CD4-positive, alpha-beta T cell treated with Interleukin-1 beta for 1 hour (primary cell): ENCODE measurements at regions not wholly inside any gene's neighbourhood (a gene's known extent, or its start where the extent isn't known, plus 50 kb on each side); places are given as distances from the start of the nearest gene placed in this dataset.
"Not testable (repeated sequence)": the region's sequence is repeated elsewhere in the genome, so short reads cannot be mapped to it uniquely, and the experiment has no call there.

Source experiments
- DNase-seq, 2 donors: peaks; one replicate each; pipeline ENCODE4 v3.0.0-alpha.2; 2020 to 2022

DNA sequence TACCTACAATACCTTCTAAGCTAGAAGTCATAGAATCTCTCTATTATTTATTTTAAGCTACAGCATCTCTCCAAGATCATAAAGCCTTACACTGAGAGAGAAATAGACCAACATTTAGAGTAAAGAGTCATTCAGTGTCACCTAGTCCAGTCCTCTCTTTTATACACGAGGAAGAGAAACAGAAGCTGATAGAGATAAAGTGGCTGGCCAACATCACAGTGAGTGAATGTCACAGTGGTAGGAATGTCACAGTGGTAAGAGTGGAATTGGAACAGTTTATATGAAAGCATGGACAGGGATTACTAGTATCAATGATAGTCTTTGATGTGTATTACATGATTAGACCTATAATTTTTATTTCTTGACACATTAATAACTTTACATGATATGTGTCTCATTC is 307.8 kb upstream of the NBPF12 start:
- not testable (repeated sequence) for DNase-seq

DNA sequence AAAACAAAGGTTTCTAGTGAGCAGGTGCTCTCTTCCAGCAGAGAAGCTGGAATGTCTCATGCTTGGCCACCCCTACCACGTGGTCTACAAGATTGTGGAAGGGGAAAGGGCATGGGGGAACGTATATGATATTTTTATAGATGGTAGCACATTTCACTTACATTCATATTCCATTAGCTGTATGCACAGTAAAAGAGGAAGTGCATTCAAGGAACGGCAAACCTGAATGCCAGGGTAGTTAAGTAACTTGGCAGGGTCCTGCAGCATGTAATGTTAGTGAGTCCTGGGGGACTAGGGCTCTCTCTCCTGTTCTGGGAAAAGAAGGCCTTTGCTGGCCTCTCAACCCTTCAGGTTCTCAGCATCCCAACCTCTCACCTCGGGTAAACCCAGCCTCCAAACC is 319.5 kb upstream of the NBPF12 start:
- DNase-seq, result not testable (repeated sequence)

DNA sequence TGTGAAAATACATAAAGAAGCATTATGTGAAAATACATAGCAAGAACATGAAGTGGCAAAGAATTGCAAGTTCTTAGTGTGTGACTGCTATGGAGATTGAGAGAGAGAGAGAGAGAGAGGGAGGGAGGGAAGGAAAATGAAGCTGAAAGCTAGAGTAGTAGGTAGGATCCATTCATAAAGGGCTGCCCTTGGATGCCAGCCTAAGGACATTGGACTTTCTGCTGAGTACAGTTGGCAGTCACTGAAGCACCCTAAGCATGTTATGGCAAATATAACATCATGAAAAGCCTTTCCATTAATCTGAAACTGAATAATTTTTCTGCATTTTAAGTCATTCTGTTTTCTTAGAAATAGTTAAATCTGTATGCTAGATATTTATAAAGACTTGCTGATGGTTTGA is 333.4 kb upstream of the NBPF12 start:
- DNase-seq, result not testable (repeated sequence)

DNA sequence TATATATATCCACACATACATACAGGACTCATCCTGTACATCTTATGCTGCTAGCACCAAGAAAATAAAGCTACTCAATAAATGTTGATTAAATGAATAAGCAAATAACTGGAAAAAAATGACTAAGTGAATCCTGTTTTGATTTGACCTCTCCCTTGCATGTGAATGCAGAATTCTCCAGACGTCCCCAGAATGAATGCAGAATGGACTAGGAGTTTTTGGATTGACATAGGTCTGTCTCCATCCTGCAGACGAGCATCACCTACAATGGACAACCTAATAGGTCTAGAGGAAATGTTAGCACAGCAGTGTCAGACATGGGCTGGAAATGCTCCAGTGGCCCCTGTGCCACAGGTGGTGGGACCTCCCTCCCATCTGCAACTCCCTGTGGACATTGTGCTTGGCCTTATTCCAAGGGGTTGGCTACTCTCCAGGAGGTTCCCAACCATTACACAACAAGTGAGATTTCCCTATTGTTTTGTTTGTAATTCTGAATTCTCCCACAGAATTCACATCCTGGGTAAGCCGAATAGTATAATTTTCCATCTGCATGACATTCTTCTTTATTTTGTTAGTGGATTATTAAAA is 337.3 kb upstream of the NBPF12 start:
- not testable (repeated sequence) for DNase-seq

DNA sequence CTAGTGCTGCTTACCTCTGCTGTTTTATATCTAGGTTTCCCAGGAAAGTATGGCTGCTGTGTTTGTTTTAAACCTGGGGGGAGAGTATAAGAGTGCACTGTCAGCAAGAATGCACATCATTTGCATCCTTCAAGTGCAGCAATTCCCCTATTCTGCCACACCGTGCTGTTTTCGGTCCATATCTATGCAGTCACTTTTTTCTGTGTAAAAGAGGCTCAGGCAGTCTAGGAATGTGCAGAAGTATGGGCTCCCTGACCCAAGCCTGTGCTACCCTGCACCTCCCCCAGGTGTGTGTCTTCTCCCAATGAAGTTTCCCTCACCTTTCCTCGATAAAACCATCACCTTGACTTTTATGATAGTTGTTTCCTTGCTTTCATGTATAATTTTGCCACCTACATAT is 338.2 kb upstream of the NBPF12 start:
- not testable (repeated sequence) for DNase-seq

DNA sequence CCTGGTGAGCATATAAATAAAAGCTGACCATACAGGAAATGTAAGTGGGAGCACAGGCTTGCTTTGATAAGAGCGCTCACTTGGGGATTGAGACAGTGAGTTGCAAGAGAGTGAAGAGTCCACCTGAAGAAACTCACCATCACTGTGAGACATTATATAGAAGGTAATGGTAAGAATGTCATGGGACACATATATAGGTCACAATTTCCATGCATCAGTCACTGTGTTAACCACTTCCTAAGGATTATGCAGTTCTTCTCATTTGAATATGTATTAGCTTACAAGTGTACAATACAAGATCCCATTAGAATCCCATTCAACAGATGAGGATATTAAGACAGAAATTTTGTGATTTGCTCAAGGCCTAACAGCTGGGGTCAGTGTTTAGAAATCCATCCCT is 352.4 kb upstream of the NOTCH2NLA start:
- DNase-seq, result not testable (repeated sequence)

DNA sequence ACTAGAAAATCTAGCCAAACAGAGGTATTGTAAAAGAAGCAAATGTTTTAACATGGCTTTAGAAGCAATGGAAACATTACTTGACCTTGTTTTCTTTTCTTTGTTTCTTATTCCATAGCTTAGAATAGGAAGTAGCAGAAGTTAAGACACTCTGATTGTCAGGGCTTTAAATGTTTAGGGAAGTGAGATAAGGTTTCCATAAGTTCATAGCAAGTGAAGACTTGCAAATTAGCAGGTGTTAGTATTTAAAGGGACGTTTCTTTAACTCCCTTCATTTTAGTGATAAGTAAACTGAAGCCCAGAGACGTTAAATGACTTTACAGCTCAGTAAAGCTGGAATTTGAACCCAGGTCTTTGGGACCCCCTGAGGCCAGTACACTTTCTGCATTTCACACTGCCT is 338.7 kb upstream of the NOTCH2NLA start:
- DNase-seq, result not testable (repeated sequence)

DNA sequence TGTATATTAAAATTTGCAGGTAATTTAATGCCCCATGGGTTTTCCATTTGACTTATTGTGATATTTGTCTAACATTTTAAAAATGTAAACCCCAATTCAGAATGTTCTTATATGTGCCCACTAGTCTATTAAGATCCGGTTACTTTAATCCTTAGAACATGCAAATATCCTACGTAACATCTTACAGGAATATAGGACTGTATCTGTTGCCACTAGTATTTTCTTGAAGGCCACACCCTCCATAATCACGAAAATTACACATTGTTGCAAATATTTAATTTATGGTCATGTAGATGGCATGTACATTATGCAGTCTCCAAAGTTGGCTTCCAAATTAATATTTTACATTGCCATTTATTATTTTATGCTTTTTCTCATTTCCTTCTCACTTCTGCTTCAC is 329.2 kb upstream of the NOTCH2NLA start:
- DNase-seq, result not testable (repeated sequence)

DNA sequence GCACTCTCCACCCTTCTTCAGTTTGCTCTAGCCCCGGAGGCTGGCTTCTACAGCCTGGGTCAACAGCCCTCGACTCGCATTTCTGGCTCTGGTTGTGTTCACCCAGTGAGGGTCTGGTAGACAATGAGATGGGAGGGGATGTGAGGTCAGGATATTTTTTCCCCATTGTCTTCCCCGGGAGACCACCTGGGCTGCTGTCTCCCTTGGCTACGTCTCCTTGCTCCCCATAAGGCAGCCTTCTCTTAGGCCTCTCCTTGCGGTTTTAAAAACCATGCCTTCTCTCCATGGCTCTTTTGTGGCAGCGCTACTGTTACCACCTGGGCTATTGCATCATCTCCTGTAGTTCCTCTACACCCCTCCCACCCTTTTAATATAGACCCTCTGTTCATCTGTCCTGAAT is 327.6 kb upstream of the NOTCH2NLA start:
- not testable (repeated sequence) for DNase-seq

DNA sequence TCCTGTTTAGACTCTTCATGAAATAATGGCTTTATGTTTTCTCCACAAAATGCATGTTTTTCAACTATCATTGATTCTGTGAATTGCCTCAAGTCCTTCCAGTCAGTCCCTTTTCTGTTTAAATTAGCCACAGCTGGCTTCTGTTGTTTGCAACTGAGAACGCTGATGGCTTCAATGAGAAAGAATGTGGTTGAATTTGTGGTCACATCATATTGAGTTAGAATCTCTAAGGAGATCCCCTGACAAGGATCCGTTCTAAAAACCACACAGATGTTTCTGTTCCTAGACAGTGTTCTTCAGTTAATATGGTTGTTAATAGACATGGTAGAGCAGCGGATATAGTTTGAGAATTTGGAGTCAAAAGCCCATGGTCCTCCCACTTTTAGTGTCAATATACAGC is 323.6 kb upstream of the NOTCH2NLA start:
- not testable (repeated sequence) for DNase-seq

DNA sequence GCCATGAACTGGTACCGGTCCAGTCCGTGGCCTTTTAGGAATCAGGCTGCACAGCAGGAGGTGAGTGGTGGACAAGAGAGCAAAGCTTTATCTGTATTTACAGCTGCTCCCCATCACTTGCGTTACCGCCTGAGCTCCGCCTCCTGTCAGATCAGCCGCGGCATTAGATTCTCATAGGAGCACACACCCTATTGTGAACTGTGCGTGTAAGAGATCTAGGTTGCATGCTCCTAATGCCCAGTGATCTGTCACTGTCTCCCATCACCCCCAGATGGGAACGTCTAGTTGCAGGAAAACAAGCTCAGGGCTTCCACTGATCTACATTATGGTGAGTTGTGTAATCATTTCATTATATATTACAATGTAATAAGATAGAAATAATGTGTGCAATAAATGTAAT is 319.9 kb upstream of the NOTCH2NLA start:
- DNase-seq, result not testable (repeated sequence)

DNA sequence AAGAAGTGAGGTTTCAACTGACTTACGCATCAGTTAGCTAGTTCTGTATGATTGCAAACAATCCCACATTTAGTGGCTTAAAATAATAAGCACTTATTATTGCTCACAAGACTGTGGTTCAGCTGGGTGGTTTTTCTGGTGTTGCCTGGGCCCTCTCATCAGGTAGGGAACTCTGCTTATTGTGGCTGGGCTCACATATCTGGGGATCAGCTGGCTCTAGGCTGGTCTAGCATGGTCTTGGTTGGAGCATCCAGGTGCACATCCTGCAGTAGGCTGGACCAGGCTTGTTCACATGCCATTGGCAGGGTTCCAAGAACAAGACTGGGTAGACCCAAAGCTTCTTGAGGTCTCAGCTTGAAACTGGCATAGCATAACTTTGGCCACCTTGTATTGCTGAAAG is 317.4 kb upstream of the NOTCH2NLA start:
- DNase-seq, result not testable (repeated sequence)

DNA sequence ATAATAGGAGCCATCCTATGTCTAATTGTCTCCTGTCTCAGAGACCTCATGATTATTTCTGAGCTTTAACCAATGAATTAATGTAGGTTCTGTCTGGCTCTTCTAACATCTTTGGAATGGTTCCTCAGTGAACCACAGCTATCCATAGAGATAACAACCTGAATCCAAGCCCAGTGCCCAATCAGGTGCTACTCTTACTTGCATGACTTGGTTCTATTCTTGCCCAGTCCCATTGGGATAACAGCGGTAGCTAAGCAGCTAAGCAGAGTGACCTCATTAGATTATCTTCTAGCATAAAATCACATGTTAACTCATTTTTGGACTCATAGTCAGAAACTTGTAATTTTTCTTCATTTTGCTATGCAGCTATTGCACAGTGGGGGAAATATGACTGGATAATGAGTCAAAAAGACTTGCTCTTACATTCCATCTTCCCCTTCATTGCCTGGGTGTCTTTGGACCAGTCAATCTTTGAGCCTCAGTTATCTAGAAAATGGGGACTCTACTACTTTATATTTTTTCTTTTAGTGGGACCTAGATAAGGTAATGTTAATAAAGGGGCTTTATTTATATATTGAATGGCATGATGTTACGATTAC is 309.1 kb upstream of the NOTCH2NLA start:
- DNase-seq, result not testable (repeated sequence)

DNA sequence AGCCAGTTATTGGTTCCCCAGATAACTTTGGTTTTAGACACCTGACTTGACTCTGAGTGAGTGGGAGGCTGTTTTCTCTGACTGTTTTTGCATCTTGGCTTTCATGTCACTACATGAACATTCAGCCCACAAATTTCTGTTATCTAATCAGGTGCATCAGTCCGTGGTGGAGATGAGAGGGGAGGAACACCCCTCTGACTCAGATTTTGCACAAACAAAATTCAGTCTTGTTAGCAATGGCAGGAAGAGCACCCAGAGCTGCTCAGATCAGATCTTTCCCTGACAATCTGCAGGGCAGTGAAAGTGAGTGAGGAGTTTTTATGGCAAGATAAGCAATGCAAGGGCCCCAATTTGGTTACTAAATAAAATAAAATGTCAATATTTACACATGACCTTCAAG is 307.2 kb upstream of the NOTCH2NLA start:
- DNase-seq, result not testable (repeated sequence)

DNA sequence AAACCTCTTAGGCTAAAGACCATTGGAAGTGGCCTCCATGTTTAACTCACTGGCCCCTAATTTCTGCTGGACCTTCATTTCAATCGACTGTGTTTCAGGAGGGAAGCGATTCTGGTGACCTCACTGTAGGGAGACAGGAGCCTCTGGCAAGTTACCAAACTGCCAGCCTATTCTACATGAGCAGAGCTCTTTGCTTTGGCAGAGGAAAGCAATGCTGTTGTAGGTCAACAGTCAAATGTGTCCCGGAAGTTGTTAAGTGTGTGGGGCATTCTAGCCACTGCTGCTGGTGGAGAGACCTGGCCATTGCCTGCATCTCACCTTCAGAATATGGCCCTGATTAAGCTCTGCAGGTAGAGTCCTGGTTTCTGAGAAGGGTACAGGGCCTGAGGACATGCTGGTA is 306.8 kb upstream of the NOTCH2NLA start:
- DNase-seq, result not testable (repeated sequence)

DNA sequence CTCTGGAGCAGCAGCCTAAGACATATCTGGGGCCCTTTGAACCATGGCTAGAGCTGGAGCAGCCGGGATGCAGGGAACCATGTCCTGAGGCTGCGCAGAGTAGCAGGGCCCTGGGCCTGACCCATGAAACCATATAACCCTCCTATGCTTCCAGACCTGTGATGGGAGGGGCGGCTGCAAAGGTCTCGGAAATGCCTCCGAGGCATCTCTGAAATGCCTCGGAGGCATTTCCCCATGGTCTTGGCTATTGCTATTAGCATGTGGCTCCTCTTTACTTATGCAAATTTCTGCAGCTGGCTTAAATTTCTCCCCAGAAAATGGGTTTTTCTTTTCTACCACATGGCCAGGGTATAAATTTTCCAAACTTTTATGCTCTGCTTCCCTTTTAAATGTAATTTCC is 302.1 kb upstream of the NOTCH2NLA start:
- not testable (repeated sequence) for DNase-seq

DNA sequence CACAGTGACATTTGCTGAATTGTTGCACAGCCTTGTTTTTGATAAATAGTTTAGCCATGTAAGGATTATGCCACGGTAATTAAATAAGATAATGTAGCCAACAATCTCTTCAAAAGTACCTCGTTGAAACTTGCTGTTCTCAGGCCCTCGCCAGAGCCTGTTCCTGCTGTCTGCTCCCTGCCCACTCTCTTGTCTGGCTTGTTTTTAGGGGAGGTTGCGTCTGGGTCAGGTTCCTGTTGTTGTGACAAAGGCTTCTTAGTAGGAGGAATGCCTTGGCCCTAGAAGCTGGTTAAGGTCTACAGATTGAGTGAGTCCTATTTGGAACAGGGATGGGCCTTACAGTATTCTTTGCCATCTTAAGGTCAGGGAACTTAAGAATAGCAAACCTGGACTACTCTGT is 294.0 kb upstream of the NOTCH2NLA start:
- not testable (repeated sequence) for DNase-seq

DNA sequence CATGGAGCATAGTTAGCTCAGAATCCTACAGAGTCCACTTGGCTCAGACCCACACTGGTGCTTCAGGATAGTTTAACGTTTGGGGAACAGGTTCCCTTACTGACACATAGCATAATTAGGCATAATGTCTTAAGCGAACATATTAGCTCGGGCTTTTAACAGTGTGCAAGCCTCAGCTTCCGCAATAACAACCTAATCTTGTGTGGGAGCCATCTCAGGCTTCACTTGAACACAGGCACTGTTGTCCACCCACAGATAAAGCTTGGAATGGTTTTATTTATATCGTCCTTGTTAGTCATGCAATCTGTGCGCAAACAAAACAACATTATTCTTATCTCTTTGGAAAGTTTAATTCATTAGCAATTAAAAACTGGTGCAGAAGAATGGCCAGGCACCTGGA is 293.5 kb upstream of the NOTCH2NLA start:
- DNase-seq, result not testable (repeated sequence)

DNA sequence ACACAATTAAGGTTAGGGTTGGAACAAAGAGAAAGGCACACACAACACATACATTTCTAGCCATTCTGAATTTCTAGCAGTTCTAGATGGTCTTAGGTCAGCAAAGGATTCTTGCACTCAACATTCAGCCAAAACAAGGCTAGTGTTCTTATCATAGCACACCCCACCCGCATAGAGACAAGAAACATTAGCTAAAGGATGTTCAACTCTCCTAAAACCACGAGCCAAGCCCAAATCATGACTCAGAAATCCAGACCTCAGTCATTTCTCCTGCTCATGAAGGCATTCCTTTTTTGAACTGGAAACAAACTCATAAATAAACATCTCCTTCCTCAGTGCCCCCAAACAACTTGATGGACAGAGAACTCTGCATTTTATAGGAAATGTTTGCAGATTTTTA is 293.0 kb upstream of the NOTCH2NLA start:
- not testable (repeated sequence) for DNase-seq

DNA sequence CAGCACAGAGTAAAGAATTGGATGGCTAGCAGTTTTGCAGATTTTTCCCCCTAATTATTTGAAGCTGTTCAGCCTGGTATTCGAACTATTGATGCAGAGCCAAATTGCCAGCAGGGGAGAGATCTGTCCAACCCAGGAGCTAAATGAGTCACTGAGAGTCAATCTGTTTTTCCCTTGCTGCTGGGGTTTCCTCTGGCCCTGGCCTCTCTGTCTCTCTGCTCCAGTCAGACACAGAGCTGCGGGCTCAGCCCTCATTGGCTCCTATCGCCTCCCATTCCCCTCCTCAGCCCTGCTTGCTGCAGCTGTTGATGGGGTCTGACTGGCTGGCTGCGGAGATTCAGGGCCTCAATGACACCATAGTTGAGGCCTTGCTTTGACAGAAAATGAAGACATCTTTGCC is 284.9 kb upstream of the NOTCH2NLA start:
- not testable (repeated sequence) for DNase-seq

DNA sequence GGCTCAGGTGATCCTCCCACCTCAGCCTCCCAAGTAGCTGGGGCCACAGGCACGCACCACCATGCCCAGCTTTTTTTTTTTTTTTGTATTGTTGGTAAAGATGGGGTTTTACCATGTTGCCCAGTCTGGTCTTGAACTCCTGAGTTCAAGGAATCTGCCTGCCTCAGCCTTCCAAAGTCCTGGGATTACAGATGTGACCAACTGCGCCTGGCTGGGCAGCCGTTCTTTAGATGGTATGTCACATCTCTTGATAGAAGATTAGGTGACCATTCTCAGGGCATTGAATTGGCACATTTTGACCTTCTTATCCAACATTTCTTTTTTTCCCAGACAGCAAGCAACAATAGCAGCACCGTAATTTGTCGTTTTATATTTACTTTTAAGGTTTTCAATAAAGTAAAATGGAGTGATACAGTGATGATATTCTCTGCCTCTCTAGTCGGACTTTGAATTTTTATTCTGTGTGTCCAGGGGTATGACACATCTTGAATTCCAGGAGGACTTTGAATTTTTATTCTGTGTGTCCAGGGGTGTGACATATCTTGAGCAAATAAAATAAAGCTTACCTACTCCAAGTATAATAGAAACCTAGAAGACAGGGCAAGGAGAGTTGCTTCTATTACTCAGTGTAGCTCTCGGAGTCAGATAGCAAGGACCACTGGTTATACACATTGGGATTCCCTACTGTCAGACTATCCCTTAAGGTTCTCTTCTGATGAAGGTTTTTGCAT is 282.4 kb upstream of the NOTCH2NLA start:
- DNase-seq, result not testable (repeated sequence)

DNA sequence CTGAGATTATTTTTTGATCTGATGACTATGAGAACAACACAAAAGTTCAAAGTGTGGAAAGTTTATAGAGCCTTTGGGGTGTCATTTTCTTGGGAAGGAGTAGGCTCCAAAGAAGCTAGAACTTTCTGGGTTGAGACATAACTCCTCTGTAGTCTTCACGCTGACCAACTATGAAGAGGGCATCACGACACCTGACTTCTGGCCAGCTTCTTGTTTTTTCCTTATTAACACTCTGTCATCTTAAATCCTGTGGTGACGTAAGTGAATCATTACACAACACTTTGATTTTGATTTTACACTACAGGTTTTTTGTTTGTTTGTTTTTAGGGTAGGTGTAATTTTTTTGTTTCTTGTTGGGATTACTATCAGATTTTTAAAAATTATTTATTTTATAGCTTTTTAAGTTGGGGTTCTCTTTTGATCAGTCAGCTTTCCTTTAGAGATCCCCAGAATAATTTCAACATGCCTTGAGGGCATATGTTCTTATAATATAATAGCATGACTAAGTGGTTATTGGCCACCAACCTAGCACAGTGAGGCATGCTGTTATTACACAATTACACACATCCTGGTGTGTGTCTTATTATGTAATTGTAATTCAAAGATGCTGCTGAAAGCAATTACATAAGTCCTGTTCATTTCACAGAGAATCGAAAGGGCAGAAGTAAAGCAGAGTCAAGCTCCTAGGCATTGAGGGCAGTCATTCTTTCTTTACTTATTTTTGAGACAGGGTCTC is 281.6 kb upstream of the NOTCH2NLA start:
- not testable (repeated sequence) for DNase-seq

DNA sequence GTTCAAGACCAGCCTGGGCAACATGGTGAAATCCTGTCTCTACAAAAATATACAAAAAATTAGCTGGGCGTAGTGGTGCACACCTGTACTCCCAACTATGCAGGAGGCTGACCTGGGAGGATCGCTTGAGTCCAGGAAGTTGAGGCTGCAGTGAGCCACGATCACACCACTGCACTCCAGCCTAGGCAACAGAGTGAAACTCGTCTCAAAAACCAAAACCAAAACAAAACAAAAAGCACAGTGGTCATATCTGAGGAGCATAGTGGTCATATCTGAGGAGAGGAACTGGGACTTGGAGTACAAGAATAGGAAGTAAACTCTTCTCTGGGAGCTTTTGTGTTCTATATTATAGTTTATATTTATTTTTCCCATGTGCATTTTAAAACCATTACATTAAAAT is 275.3 kb upstream of the NOTCH2NLA start:
- not testable (repeated sequence) for DNase-seq
